SK-N-MC (cell line): ENCODE measurements at regions not wholly inside any gene's neighbourhood (a gene's known extent, or its start where the extent isn't known, plus 50 kb on each side); places are given as distances from the start of the nearest gene placed in this dataset.

Experiments
- EZH2 ChIP-seq: fragments of 200-600 bp; sonication (generic); IDR thresholded peaks from one replicate; pipeline ENCODE4 v1.6.1; 2017; ENCODE audit warnings: antibody characterized with exemption
- FOXP2 ChIP-seq: optimal IDR thresholded peaks from 2 replicates; pipeline ENCODE3; 2011; ENCODE audit warnings: mild to moderate bottlenecking, moderate library complexity; ENCODE audit not compliant: insufficient read depth; ENCODE audit errors: extremely low read length, control extremely low read depth
- POLR2AphosphoS5 ChIP-seq: IDR thresholded peaks from 2 replicates; pipeline ENCODE4 v1.6.1; 2012; ENCODE audit warnings: mild to moderate bottlenecking, low read depth, low read length, borderline replicate concordance

GRCh38 chr14:96953087-96953874 lies 156.1 kb downstream of the VRK1 start:
- TF ChIP-seq POLR2AphosphoS5 = no peak
- TF ChIP-seq EZH2 = no peak
- TF ChIP-seq FOXP2 = no peak
